NCI-H1694 (cell line): ENCODE measurements at regions not wholly inside any gene's neighbourhood (a gene's known extent, or its start where the extent isn't known, plus 50 kb on each side); places are given as distances from the start of the nearest gene placed in this dataset.
A peak's percentile ranks its signal among the peaks of the same experiment; 100 is the strongest.
"Not testable (repeated sequence)": the region's sequence is repeated elsewhere in the genome, so short reads cannot be mapped to it uniquely, and the experiment has no call there.

Experiments used
- DNase-seq: peaks from one replicate; lab custom pipeline; 2025; lab: John Stamatoyannopoulos, UW

- no peak for DNase-seq
These were observed 130.8 kb downstream of the DNAJB6 start for GRCh38 chr7:157467496-157468212.

GRCh38 chr7:157468221-157469111 is 131.7 kb downstream of the DNAJB6 start:
- DNase-seq: no peak

GRCh38 chr7:157469181-157470016 is 132.6 kb downstream of the DNAJB6 start:
- DNase-seq: no peak

- no peak for DNase-seq
These were observed 133.2 kb downstream of the DNAJB6 start for GRCh38 chr7:157470017-157470322.

GRCh38 chr7:157470701-157471131 is 133.9 kb downstream of the DNAJB6 start:
- no peak for DNase-seq

- no peak for DNase-seq
These were observed 134.7 kb downstream of the DNAJB6 start for GRCh38 chr7:157471259-157472125.

- no peak for DNase-seq
These were observed 135.7 kb downstream of the DNAJB6 start for GRCh38 chr7:157472311-157473050.

GRCh38 chr7:157473051-157473569 is 136.3 kb downstream of the DNAJB6 start:
- no peak for DNase-seq

- peak; percentile 22 for DNase-seq
These were observed 137.9 kb downstream of the DNAJB6 start for GRCh38 chr7:157474685-157475084.

- no peak for DNase-seq
These were observed 138.3 kb downstream of the DNAJB6 start for GRCh38 chr7:157475095-157475494.

- DNase-seq: no peak
These were observed 138.8 kb downstream of the DNAJB6 start for GRCh38 chr7:157475601-157476000.

GRCh38 chr7:157476201-157476600 is 139.4 kb downstream of the DNAJB6 start:
- no peak for DNase-seq

GRCh38 chr7:157476654-157477549 is 140.1 kb downstream of the DNAJB6 start:
- no peak for DNase-seq

GRCh38 chr7:157477550-157478212 is 140.9 kb downstream of the DNAJB6 start:
- DNase-seq: no peak

- DNase-seq: not testable (repeated sequence)
These were observed 141.8 kb downstream of the DNAJB6 start for GRCh38 chr7:157478611-157479010.

GRCh38 chr7:157479326-157479725 is 142.5 kb downstream of the DNAJB6 start:
- DNase-seq: no peak

GRCh38 chr7:157480371-157481050 is 143.7 kb downstream of the DNAJB6 start:
- DNase-seq: no peak

- no peak for DNase-seq
These were observed 144.6 kb downstream of the DNAJB6 start for GRCh38 chr7:157481389-157481788.
